ENCODE measurements at regions not wholly inside any gene's neighbourhood (a gene's known extent, or its start where the extent isn't known, plus 50 kb on each side); places are given as distances from the start of the nearest gene placed in this dataset.

DNA sequence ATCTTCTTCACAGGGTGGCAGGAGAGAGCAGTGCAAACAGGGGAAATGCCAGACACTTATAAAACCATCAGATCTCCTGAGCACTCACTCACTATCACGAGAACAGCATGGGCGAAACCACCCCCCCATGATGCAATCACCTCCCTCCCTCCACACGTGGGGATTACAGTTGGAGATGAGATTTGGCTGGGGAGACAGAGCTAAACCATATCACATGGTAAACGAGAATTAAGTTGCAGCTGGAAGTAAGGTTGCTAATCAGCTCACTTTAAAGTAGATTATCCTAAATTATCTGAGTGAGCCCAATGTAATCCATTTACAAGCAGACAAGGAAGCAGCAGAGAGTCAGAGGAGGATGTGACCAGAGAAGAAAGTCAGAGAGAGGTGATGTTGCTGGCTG is 102.2 kb upstream of the IPO5 start:
- DNase-seq (ENCODE audit: low read depth) = peak; percentile 62
- TF ChIP-seq, protein P1, sequence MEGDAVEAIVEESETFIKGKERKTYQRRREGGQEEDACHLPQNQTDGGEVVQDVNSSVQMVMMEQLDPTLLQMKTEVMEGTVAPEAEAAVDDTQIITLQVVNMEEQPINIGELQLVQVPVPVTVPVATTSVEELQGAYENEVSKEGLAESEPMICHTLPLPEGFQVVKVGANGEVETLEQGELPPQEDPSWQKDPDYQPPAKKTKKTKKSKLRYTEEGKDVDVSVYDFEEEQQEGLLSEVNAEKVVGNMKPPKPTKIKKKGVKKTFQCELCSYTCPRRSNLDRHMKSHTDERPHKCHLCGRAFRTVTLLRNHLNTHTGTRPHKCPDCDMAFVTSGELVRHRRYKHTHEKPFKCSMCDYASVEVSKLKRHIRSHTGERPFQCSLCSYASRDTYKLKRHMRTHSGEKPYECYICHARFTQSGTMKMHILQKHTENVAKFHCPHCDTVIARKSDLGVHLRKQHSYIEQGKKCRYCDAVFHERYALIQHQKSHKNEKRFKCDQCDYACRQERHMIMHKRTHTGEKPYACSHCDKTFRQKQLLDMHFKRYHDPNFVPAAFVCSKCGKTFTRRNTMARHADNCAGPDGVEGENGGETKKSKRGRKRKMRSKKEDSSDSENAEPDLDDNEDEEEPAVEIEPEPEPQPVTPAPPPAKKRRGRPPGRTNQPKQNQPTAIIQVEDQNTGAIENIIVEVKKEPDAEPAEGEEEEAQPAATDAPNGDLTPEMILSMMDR (conservative IDR thresholded peaks at IDR 0.05; ENCODE audit: low read depth, low read length) = no peak
- no peak overlapping the region for H3K4me3 ChIP-seq (ENCODE audit: low read length)

DNA sequence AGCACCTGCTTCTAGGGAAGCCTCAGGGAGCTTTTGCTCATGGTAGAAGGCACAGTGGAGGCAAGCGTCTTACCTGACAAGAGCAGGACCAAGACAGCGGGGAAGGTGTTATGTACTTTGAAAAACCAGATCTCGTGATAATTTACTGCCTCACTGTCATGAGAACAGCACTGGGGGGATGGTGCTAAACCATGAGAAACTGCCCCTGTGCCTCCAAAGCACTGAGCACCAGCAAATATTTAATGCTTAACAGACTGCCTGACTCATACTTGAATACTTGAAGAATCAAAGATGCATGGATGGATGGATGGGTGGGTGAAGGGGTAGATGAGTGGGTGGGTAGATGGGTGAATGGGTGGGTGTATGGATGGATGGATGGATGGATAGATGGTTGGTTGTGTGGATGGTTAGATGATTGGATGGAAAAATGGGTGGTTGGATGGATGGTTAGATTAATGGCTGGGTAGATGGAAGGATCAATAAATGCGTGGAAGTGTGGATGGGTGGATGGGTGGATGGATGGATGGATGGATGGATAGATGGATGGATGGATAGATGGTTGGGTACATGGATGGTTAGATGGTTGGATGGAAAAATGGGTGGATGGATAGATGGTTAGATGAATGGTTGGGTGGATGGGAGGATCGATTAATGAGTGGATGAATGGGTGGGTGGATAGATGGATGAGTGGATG is 101.1 kb upstream of the IPO5 start:
- TF ChIP-seq, protein P1 (conservative IDR thresholded peaks at IDR 0.05; ENCODE audit: low read depth, low read length) = no peak
- DNase-seq (ENCODE audit: low read depth) = no peak
- no peak overlapping the region for H3K4me3 ChIP-seq (ENCODE audit: low read length)

DNA sequence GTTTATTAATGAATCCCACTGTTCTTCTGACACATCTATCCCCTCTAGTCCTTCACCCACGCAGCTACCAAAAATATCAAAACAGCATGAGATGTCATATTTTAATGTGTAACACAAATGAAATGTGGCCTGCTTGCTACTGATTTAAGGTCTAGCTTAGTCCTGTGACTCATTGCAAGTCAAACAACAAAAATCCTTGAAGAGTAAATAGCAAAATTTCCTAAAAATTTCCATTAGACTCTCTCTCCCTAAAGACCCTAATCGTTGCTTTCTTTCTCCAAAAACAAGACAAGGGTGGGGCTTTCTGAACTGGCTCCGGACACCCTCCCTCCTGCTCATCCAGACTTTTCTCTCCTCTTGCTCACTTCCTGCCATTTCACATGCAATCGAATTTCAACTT is 99.9 kb upstream of the IPO5 start:
- TF ChIP-seq, protein P1 (conservative IDR thresholded peaks at IDR 0.05; ENCODE audit: low read depth, low read length) = no peak
- no peak overlapping the region for H3K4me3 ChIP-seq (ENCODE audit: low read length)
- no peak for DNase-seq (ENCODE audit: low read depth)

DNA sequence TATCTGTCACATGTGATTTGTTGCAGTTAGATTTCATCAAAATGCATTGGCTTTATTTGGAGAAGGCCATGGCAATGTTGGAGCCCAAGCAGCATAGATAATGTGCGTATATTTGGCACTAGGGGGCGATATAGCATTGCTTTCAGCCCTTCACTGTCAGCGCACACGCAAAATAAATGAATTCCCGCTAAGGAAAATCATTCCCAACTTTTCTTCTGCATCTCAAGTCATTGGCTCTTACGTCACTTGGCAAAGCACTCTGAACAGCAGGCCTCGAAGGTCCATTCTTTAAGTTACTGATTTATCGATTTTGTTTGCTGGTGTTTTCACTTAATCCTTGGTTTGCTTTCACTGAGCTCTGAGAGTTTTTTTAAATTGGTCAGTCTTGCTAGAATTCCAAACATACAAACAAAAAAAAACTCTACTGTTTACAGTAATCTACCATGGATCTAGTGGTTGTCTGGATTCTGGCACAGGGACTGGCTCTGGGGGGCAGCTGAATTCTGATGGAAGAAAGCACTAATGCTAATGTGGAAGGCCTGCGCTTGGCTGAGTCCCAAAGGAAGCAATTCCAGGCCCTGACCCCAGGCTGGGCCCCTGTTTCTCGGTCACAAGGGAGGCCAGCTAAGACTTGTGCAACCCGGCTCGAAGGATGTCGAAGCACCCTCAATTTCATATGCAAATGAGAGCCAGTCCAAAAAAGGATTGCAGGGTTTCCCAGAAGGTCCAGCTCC is 97.7 kb upstream of the IPO5 start:
- DNase-seq (ENCODE audit: low read depth) = peak; percentile 72
- TF ChIP-seq, protein P1 (conservative IDR thresholded peaks at IDR 0.05; ENCODE audit: low read depth, low read length) = peak; percentile 81
- no peak overlapping the region for H3K4me3 ChIP-seq (ENCODE audit: low read length)

DNA sequence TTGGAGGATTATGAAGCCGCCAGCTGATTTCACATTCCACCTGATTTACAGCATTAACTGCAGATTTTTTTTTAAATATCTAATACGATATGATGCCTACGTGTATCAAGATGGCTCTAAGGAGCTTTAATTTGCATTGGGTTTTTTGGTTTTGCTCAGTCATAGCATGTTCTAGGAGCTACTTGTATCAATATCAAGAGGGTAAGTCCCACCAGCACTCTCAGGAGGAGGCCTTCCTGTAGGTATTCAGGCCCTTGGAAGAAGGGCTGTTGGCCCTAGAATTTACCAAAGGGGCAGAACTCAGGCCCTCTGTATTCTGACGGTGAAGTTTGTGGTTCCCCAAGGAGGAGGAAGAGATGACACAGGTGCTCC is 97.2 kb upstream of the IPO5 start:
- H3K4me3 ChIP-seq (ENCODE audit: low read length) = no peak overlapping the region
- TF ChIP-seq, protein P1 (conservative IDR thresholded peaks at IDR 0.05; ENCODE audit: low read depth, low read length) = no peak
- no peak for DNase-seq (ENCODE audit: low read depth)

DNA sequence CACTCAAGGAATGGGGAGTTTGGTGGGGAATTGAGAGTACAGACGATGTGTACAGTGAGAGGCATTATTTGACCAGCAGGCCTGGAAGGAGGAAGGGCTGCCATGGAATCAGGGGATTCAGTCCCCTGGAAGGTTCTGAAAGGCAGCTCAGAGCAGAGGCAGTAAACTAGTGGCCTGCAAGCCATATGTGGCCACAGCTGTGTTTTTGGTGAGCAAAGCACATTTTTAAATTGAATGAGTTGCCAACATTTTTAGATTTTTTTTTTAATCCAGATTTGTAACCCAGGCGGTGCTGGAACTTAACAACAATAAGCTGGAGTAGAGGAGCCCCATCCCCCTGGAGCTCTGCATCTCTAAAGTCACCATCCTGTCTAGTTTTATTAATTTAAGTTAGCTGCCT is 95.3 kb upstream of the IPO5 start:
- no peak overlapping the region for H3K4me3 ChIP-seq (ENCODE audit: low read length)
- TF ChIP-seq, protein P1 (conservative IDR thresholded peaks at IDR 0.05; ENCODE audit: low read depth, low read length) = no peak
- DNase-seq (ENCODE audit: low read depth) = no peak

DNA sequence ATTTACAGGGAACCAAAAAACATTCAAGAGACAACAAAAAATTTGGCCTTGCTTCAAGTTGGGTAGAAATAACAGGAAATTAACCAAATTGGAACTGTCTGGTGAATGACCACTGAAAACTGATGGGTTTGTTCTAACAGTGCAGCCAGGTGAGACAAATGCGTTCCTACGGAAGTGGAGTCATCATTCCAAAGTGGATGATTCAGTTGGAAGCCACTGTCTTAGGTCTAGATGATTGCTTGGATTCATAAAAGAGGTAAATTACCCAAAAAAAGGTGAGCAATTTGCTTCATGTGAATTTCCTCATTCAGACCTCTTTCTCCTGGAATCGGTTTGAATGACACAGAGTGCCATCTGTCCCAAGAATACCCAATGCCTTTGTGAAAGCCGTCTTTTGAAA is 87.1 kb upstream of the IPO5 start:
- H3K4me3 ChIP-seq (ENCODE audit: low read length) = no peak overlapping the region
- TF ChIP-seq, protein P1 (conservative IDR thresholded peaks at IDR 0.05; ENCODE audit: low read depth, low read length) = no peak
- no peak for DNase-seq (ENCODE audit: low read depth)

All from retinal pigment epithelial cell (primary cell).